ENCODE measurements at regions not wholly inside any gene's neighbourhood (a gene's known extent, or its start where the extent isn't known, plus 50 kb on each side); places are given as distances from the start of the nearest gene placed in this dataset.

- Histone ChIP-seq H3K36me3 (ENCODE audit: control insufficient read depth in 2 of 2, insufficient read depth in 1 of 2, low read length in 2 of 2) (no peaks in the 10 kb centered on the region), H3K4me3 (ENCODE audit: low read depth, low read length) (no peak overlapping the region), H3K4me1 (ENCODE audit: control insufficient read depth, insufficient read depth, low read length) (no peaks in the 10 kb centered on the region), H3K27ac (ENCODE audit: extremely low read depth, low read depth, low read length) (no peak overlapping the region), H3K9me3 (ENCODE audit: control insufficient read depth, insufficient read depth, low read depth, low read length) (no peaks in the 10 kb centered on the region)
- CTCF ChIA-PET = no interaction called here
- TF ChIP-seq ZNF610 (tag by site-specific recombination; IDR thresholded peaks at IDR 0.05; ENCODE audit: borderline replicate concordance) (no peak), MEIS1 (CRISPR knock-in tag; IDR thresholded peaks at IDR 0.05; ENCODE audit: borderline replicate concordance) (no peak), KLF7 (tag by site-specific recombination; IDR thresholded peaks at IDR 0.05; ENCODE audit: borderline replicate concordance) (no peak), ZNF248 (tag by site-specific recombination; IDR thresholded peaks at IDR 0.05) (no peak), SCRT1 (tag by site-specific recombination; IDR thresholded peaks at IDR 0.05; ENCODE audit: borderline replicate concordance) (no peak), MZF1 (tag by site-specific recombination; IDR thresholded peaks at IDR 0.05; ENCODE audit: borderline replicate concordance) (no peak), ZNF175 (tag by site-specific recombination; IDR thresholded peaks at IDR 0.05) (no peak)
- POLR2A ChIA-PET = no interaction called here
Measured at GRCh38 chr12:78305808-78306207, 475.1 kb downstream of the NAV3 start.

- CTCF ChIA-PET = no interaction called here
- H3K9me3 ChIP-seq (ENCODE audit: control insufficient read depth, insufficient read depth, low read depth, low read length) = no peaks in the 10 kb centered on the region
- no peaks in the 10 kb centered on the region for H3K4me1 ChIP-seq (ENCODE audit: control insufficient read depth, insufficient read depth, low read length)
- no peaks in the 10 kb centered on the region for H3K36me3 ChIP-seq (ENCODE audit: control insufficient read depth in 2 of 2, insufficient read depth in 1 of 2, low read length in 2 of 2)
- no peak overlapping the region for H3K4me3 ChIP-seq (ENCODE audit: low read depth, low read length)
- TF ChIP-seq ZNF76 (tag by site-specific recombination; IDR thresholded peaks at IDR 0.05; ENCODE audit: borderline replicate concordance, low read depth) (no peak), ZBTB48 (tag by site-specific recombination; IDR thresholded peaks at IDR 0.05) (no peak), ZNF473 (tag by site-specific recombination; IDR thresholded peaks at IDR 0.05) (no peak), HOXD13 (CRISPR knock-in tag; IDR thresholded peaks at IDR 0.05; ENCODE audit: borderline replicate concordance) (no peak), ZSCAN16 (tag by site-specific recombination; IDR thresholded peaks at IDR 0.05) (no peak), ZNF311 (tag by site-specific recombination; IDR thresholded peaks at IDR 0.05; ENCODE audit: borderline replicate concordance) (no peak), ZNF202 (tag by site-specific recombination; IDR thresholded peaks at IDR 0.05; ENCODE audit: borderline replicate concordance) (no peak), ZNF501 (tag by site-specific recombination; IDR thresholded peaks at IDR 0.05) (no peak), ZNF132 (tag by site-specific recombination; IDR thresholded peaks at IDR 0.05; ENCODE audit: borderline replicate concordance) (no peak), YY2 (tag by site-specific recombination; IDR thresholded peaks at IDR 0.05) (no peak)
- no peak overlapping the region for H3K27ac ChIP-seq (ENCODE audit: extremely low read depth, low read depth, low read length)
- POLR2A ChIA-PET = no interaction called here
Measured at GRCh38 chr12:78306236-78306635, 475.5 kb downstream of the NAV3 start.

GRCh38 chr12:78308701-78309100 lies 478.0 kb downstream of the NAV3 start:
- H3K27ac ChIP-seq (ENCODE audit: extremely low read depth, low read depth, low read length) = no peak overlapping the region
- H3K36me3 ChIP-seq (ENCODE audit: control insufficient read depth in 2 of 2, insufficient read depth in 1 of 2, low read length in 2 of 2) = no peaks in the 10 kb centered on the region
- ChIA-PET POLR2A (no interaction called here), CTCF (no interaction called here)
- H3K9me3 ChIP-seq (ENCODE audit: control insufficient read depth, insufficient read depth, low read depth, low read length) = no peaks in the 10 kb centered on the region
- H3K4me1 ChIP-seq (ENCODE audit: control insufficient read depth, insufficient read depth, low read length) = no peaks in the 10 kb centered on the region
- H3K4me3 ChIP-seq (ENCODE audit: low read depth, low read length) = no peak overlapping the region
- TF ChIP-seq PRDM2 (tag by site-specific recombination; IDR thresholded peaks at IDR 0.05; ENCODE audit: borderline replicate concordance) = no peak
- TF ChIP-seq FEZF1 (tag by site-specific recombination; IDR thresholded peaks at IDR 0.05) = no peak
- no peak for TF ChIP-seq ZNF138 (tag by site-specific recombination; IDR thresholded peaks at IDR 0.05; ENCODE audit: borderline replicate concordance)
- no peak for TF ChIP-seq HIC1 (tag by site-specific recombination; IDR thresholded peaks at IDR 0.05)
- no peak for TF ChIP-seq ZSCAN30 (tag by site-specific recombination; IDR thresholded peaks at IDR 0.05)
- no peak for TF ChIP-seq ZNF624 (tag by site-specific recombination; IDR thresholded peaks at IDR 0.05)
- no peak for TF ChIP-seq ZNF777 (tag by site-specific recombination; IDR thresholded peaks at IDR 0.05; ENCODE audit: borderline replicate concordance)
- no peak for TF ChIP-seq ZNF16 (tag by site-specific recombination; IDR thresholded peaks at IDR 0.05; ENCODE audit: low read depth)
- TF ChIP-seq KLF10 (tag by site-specific recombination; IDR thresholded peaks at IDR 0.05) = no peak
- TF ChIP-seq ZNF658 (tag by site-specific recombination; IDR thresholded peaks at IDR 0.05) = no peak

Measured in HEK293 (cell line).